ENCODE measurements at regions not wholly inside any gene's neighbourhood (a gene's known extent, or its start where the extent isn't known, plus 50 kb on each side); places are given as distances from the start of the nearest gene placed in this dataset.

- Histone ChIP-seq H3K27ac (ENCODE audit: low read length) (no peak overlapping the region), H3K4me1 (ENCODE audit: control insufficient read depth, insufficient read depth, low read length) (no peaks in the 10 kb centered on the region), H3K4me3 (ENCODE audit: low read depth in 2 of 2, low read length in 2 of 2) (no peak overlapping the region), H3K36me3 (ENCODE audit: control insufficient read depth, insufficient read depth, low read length) (no peaks in the 10 kb centered on the region), H3K27me3 (ENCODE audit: control insufficient read depth, insufficient read depth, low read length) (no peaks in the 10 kb centered on the region), H3K9me3 (ENCODE audit: control insufficient read depth, insufficient read depth, low read depth, low read length) (no peaks in the 10 kb centered on the region)
- DNase-seq (ENCODE audit: low read depth, low spot score) (no peak), ATAC-seq (no peak)
- ChIA-PET CTCF (no interaction called here), POLR2A (no interaction called here)
- no peak for TF ChIP-seq TCF7L2 (IDR thresholded peaks at IDR 0.05; ENCODE audit: low read depth, low read length)
- no peak for TF ChIP-seq REST (IDR thresholded peaks at IDR 0.05; ENCODE audit: insufficient read depth in 1 of 2, low read depth in 2 of 2, low read length in 1 of 2)
- no peak for TF ChIP-seq POLR2AphosphoS5 (IDR thresholded peaks at IDR 0.05; ENCODE audit: low read depth, low read length)
- TF ChIP-seq CTCF (IDR thresholded peaks at IDR 0.05) = no peak
- no peak for TF ChIP-seq SIN3A (IDR thresholded peaks at IDR 0.05; ENCODE audit: borderline replicate concordance, insufficient read depth, low read depth, low read length)
- no TSS peak for BruUV-seq (replicated peaks)
- in situ Hi-C loops (cut with HindIII; ENCODE audit: low pct_unique_long_range_greater_than_20kb, low sequenced_read_pairs) = no loop called here
- intact Hi-C loops (cut with micrococcal nuclease; ENCODE audit: unreplicated experiment) = no loop called here
Measured at GRCh38 chr11:42036201-42036600, 576.7 kb upstream of the LRRC4C start.

GRCh38 chr11:42043312-42043711, 583.9 kb upstream of the LRRC4C start:
- intact Hi-C loops (cut with micrococcal nuclease; ENCODE audit: unreplicated experiment) (no loop called here), in situ Hi-C loops (cut with HindIII; ENCODE audit: low pct_unique_long_range_greater_than_20kb, low sequenced_read_pairs) (no loop called here)
- H3K36me3 ChIP-seq (ENCODE audit: control insufficient read depth, insufficient read depth, low read length) = no peaks in the 10 kb centered on the region
- TF ChIP-seq TCF7L2 (IDR thresholded peaks at IDR 0.05; ENCODE audit: low read depth, low read length) = no peak
- no peak for TF ChIP-seq POLR2AphosphoS5 (IDR thresholded peaks at IDR 0.05; ENCODE audit: low read depth, low read length)
- TF ChIP-seq SIN3A (IDR thresholded peaks at IDR 0.05; ENCODE audit: borderline replicate concordance, insufficient read depth, low read depth, low read length) = no peak
- no peaks in the 10 kb centered on the region for H3K4me1 ChIP-seq (ENCODE audit: control insufficient read depth, insufficient read depth, low read length)
- H3K27me3 ChIP-seq (ENCODE audit: control insufficient read depth, insufficient read depth, low read length) = no peaks in the 10 kb centered on the region
- BruUV-seq (replicated peaks) = no TSS peak
- ChIA-PET POLR2A (no interaction called here), CTCF (no interaction called here)
- DNase-seq (ENCODE audit: low read depth, low spot score) = no peak
- H3K9me3 ChIP-seq (ENCODE audit: control insufficient read depth, insufficient read depth, low read depth, low read length) = no peaks in the 10 kb centered on the region
- ATAC-seq = no peak
- no peak overlapping the region for H3K27ac ChIP-seq (ENCODE audit: low read length)
- no peak overlapping the region for H3K4me3 ChIP-seq (ENCODE audit: low read depth in 2 of 2, low read length in 2 of 2)

- Histone ChIP-seq H3K27me3 (ENCODE audit: control insufficient read depth, insufficient read depth, low read length) (no peaks in the 10 kb centered on the region), H3K9me3 (ENCODE audit: control insufficient read depth, insufficient read depth, low read depth, low read length) (no peaks in the 10 kb centered on the region), H3K36me3 (ENCODE audit: control insufficient read depth, insufficient read depth, low read length) (no peaks in the 10 kb centered on the region), H3K4me3 (ENCODE audit: low read depth in 2 of 2, low read length in 2 of 2) (no peak overlapping the region), H3K27ac (ENCODE audit: low read length) (no peak overlapping the region), H3K4me1 (ENCODE audit: control insufficient read depth, insufficient read depth, low read length) (no peaks in the 10 kb centered on the region)
- BruUV-seq (replicated peaks) = no TSS peak
- ChIA-PET CTCF (no interaction called here), POLR2A (no interaction called here)
- TF ChIP-seq REST (IDR thresholded peaks at IDR 0.05; ENCODE audit: insufficient read depth in 1 of 2, low read depth in 2 of 2, low read length in 1 of 2) (no peak), CTCF (IDR thresholded peaks at IDR 0.05) (no peak), TCF7L2 (IDR thresholded peaks at IDR 0.05; ENCODE audit: low read depth, low read length) (no peak), POLR2AphosphoS5 (IDR thresholded peaks at IDR 0.05; ENCODE audit: low read depth, low read length) (no peak), SIN3A (IDR thresholded peaks at IDR 0.05; ENCODE audit: borderline replicate concordance, insufficient read depth, low read depth, low read length) (no peak)
- intact Hi-C loops (cut with micrococcal nuclease; ENCODE audit: unreplicated experiment) (no loop called here), in situ Hi-C loops (cut with HindIII; ENCODE audit: low pct_unique_long_range_greater_than_20kb, low sequenced_read_pairs) (no loop called here)
- no peak for ATAC-seq
- no peak for DNase-seq (ENCODE audit: low read depth, low spot score)
Measured at GRCh38 chr11:42047637-42048555, 588.4 kb upstream of the LRRC4C start.

Measured in Panc1 (cell line).